ENCODE measurements at regions not wholly inside any gene's neighbourhood (a gene's known extent, or its start where the extent isn't known, plus 50 kb on each side); places are given as distances from the start of the nearest gene placed in this dataset.
A peak's percentile ranks its signal among the peaks of the same experiment; 100 is the strongest.

DNA sequence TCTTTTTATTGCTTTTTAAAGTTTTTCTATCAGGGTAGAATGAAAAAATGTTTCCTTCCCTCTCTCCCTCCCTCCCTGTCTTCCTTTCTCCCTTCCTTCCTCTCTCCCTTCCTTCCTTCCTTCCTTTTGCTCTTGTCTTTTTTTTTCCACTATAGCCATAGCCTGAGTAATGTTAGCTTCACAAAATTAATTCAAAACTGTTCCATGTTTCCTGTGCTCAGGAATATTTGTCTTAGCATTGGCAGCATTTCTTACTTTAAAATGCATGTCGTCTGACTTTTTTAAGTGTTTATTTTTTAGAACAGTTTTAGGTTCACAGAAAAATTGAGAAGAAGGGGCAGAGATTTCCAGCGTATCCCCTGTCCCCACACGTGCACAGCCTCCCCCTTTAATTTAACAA is 730.8 kb upstream of the CITED2 start:
- no peak overlapping the region for H3K4me3 ChIP-seq (ENCODE audit: low read depth, low read length)
- no peak for DNase-seq (ENCODE audit: low read depth)
- TF ChIP-seq, protein P1, sequence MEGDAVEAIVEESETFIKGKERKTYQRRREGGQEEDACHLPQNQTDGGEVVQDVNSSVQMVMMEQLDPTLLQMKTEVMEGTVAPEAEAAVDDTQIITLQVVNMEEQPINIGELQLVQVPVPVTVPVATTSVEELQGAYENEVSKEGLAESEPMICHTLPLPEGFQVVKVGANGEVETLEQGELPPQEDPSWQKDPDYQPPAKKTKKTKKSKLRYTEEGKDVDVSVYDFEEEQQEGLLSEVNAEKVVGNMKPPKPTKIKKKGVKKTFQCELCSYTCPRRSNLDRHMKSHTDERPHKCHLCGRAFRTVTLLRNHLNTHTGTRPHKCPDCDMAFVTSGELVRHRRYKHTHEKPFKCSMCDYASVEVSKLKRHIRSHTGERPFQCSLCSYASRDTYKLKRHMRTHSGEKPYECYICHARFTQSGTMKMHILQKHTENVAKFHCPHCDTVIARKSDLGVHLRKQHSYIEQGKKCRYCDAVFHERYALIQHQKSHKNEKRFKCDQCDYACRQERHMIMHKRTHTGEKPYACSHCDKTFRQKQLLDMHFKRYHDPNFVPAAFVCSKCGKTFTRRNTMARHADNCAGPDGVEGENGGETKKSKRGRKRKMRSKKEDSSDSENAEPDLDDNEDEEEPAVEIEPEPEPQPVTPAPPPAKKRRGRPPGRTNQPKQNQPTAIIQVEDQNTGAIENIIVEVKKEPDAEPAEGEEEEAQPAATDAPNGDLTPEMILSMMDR (IDR thresholded peaks at IDR 0.05; ENCODE audit: insufficient read depth, low read depth, low read length, missing control alignments): no peak

DNA sequence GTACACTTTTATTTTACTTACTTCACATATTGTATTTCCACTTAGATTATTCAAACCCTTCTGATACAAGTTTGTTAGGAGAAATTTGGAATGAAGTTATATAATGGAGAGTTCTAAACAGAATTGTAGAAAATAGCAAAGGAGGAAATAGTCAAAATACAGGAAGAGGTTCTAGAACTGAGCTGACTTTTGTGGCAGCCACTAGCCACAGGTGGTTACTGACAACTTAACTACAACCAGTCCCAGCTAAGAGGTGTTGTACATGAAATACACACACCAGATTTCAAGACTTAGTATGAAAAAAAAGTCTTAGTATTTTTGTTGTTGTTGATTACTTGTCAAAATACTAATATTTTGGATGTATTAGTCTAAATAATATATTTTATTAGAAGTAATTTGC is 727.4 kb upstream of the CITED2 start:
- DNase-seq (ENCODE audit: low read depth): no peak
- TF ChIP-seq, protein P1 (IDR thresholded peaks at IDR 0.05; ENCODE audit: insufficient read depth, low read depth, low read length, missing control alignments): no peak
- no peak overlapping the region for H3K4me3 ChIP-seq (ENCODE audit: low read depth, low read length)

DNA sequence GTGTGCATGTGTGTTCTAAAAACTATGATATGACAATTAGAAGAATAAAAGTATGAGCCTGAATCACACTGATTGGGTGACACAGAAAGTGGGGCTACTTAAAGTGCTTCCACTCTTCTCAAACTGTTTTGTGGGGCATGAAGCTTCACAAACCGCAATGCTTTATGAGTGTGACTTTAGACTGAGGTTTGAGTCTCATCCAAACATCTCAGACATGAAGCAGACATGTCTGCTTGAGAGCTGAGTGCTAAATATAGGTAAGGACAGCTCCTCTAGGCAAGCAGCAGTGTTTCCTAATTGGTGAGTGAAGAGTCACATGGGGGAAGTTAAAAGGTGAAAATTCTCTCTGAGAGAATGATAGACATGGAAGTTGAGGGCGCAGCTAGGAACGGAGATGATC is 726.9 kb upstream of the CITED2 start:
- TF ChIP-seq, protein P1 (IDR thresholded peaks at IDR 0.05; ENCODE audit: insufficient read depth, low read depth, low read length, missing control alignments): no peak
- no peak overlapping the region for H3K4me3 ChIP-seq (ENCODE audit: low read depth, low read length)
- peak; percentile 51 for DNase-seq (ENCODE audit: low read depth)

DNA sequence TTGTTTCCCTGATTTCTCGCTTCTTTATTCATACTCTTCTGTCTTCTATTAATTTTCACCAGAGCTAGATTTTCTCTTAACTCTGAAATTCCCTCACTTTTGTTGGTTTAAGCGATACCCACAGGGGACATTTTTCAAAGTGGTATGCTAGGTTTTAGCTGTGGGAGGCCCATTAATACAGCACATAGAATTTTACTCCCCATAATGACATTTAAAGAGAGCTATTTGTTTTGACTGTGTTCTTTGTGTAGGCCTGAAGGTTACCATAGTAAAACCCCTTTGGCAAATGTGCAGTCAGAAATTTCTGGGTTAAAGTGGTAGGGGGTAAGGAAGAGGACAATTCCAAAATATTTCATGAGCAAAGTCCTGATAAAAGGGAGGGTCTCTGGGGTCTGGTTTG is 721.1 kb upstream of the CITED2 start:
- TF ChIP-seq, protein P1 (IDR thresholded peaks at IDR 0.05; ENCODE audit: insufficient read depth, low read depth, low read length, missing control alignments): no peak
- H3K4me3 ChIP-seq (ENCODE audit: low read depth, low read length): no peak overlapping the region
- DNase-seq (ENCODE audit: low read depth): no peak

DNA sequence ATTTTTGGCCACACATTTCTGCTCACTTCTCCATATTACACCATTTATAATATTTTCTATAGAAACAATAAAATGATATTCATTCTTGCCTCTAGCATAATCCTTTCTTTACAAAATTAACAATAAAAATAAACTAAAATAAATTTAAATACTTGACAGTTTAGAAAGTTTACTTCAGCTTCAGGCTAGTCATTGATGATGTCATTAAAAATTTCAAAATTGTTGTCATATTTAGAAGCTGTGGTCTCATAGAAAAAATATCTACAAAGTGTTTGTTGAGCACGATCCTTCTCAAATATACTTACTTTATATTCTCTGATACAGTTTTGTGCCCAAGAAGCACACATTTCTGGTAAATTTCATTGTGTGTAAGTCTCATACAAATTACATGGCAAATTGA is 717.4 kb upstream of the CITED2 start:
- DNase-seq (ENCODE audit: low read depth): no peak
- no peak overlapping the region for H3K4me3 ChIP-seq (ENCODE audit: low read depth, low read length)
- TF ChIP-seq, protein P1 (IDR thresholded peaks at IDR 0.05; ENCODE audit: insufficient read depth, low read depth, low read length, missing control alignments): no peak

DNA sequence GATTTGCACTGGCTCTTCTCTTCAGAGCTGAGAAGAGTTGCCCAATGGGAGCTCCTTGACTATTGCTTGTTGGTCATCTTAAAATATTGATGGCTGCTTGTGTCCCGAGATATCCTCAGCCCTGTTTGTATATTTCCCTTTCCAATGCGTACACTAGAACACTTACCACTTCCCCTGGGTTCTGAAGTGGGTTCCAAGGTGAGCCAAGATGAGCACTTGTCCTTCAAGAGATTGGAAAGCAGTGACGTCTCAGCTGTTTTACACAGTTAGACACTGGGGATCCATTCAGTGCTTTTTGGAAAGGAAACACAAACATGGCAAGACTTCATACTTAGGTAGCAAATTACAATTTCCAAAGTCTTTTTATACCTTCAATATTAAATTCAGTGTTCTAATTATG is 716.4 kb upstream of the CITED2 start:
- H3K4me3 ChIP-seq (ENCODE audit: low read depth, low read length): no peak overlapping the region
- no peak for DNase-seq (ENCODE audit: low read depth)
- TF ChIP-seq, protein P1 (IDR thresholded peaks at IDR 0.05; ENCODE audit: insufficient read depth, low read depth, low read length, missing control alignments): no peak

DNA sequence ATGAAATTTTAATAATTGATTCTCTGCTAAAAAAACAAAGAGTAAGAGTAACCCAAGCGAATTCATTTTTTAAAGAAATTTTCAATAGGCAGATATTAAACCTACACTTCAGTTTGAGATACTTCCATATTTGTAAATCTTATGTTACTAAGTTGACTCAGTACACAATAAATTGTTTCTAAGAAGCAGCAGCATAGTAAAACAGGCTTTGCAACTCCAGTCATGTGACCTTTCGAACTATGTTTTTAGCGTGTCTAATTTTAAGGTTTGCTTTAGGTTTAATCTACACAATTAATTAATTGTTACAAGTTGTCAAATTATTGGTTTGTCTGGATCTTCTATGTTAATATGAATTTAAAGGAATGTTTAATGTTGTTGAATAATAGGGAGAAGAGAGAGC is 708.9 kb upstream of the CITED2 start:
- H3K4me3 ChIP-seq (ENCODE audit: low read depth, low read length): no peak overlapping the region
- no peak for DNase-seq (ENCODE audit: low read depth)
- TF ChIP-seq, protein P1 (IDR thresholded peaks at IDR 0.05; ENCODE audit: insufficient read depth, low read depth, low read length, missing control alignments): no peak

All from GM12865 (cell line).